K562 (cell line): ENCODE measurements at regions not wholly inside any gene's neighbourhood (a gene's known extent, or its start where the extent isn't known, plus 50 kb on each side); places are given as distances from the start of the nearest gene placed in this dataset.

Source experiments
- ATAC-seq: fragments of 200-7000 bp; cut with Tn5 transposase; 3 replicates; pipeline ENCODE4 v1.9.1; 2020; ENCODE audit warnings: moderate library complexity
- BruUV-seq: library from RNA; stranded (reverse); fragments of 400-500 nt; replicated peaks from 2 replicates; lab custom pipeline; 2021; lab: Mats Ljungman, UMichigan
- CTCF ChIA-PET: fragments of 300-600 bp; formaldehyde crosslinking; extraction: SDS; loops from one replicate; lab custom pipeline; 2021; ENCODE audit warnings: low intra/inter-chr PET ratio; lab: Yijun Ruan, JAX
- POLR2A ChIA-PET: fragments of 300-600, 350-650 bp; sonication (Branson Sonifier 250); formaldehyde crosslinking; extraction: SDS; loops from one replicate; lab custom pipeline; 2021; ENCODE audit warnings: antibody characterized with exemption, inconsistent platforms; lab: Yijun Ruan, JAX
- DNase-seq, 4 experiments: peaks; one replicate each; pipeline versions ENCODE4 v3.0.0 to v3.0.0-alpha.2; 2011 to 2018; ENCODE audit warnings: low spot score in 3 of 4, mixed read lengths in 3 of 4; ENCODE audit errors: extremely low read depth in 1 of 4
- FAIRE-seq: peaks from 2 replicates; lab custom pipeline; 2011; peaks lifted over from hg19 to GRCh38; lab: Jason Lieb, UNC
- H2AFZ ChIP-seq: 2 replicates; pipeline ENCODE4 v1.6.0; 2011; ENCODE audit warnings: low read depth, low read length, control low read depth, inconsistent platforms
- H3K27ac ChIP-seq: fragments of 200-600 bp; 3 replicates; pipeline ENCODE4 v1.8.0; 2011; ENCODE audit warnings: low read depth, mild to moderate bottlenecking, control low read depth, inconsistent platforms, low read length, moderate library complexity, mixed read lengths; ENCODE audit errors: extremely low read depth
- H3K27me3 ChIP-seq, 2 experiments: fragments of 300-600 bp in 1 of 2; 2 replicates in 1 of 2; 3 replicates in 1 of 2; pipeline versions ENCODE4 v1.6.0 to v1.8.0; 2011; ENCODE audit warnings: inconsistent platforms in 2 of 2, low read length in 2 of 2, mild to moderate bottlenecking in 1 of 2, mixed read lengths in 1 of 2, moderate library complexity in 1 of 2; ENCODE audit not compliant: control insufficient read depth in 2 of 2, insufficient read depth in 2 of 2
- H3K36me3 ChIP-seq: fragments of 300-600 bp; 3 replicates; pipeline ENCODE4 v1.8.0; 2011; ENCODE audit warnings: mild to moderate bottlenecking, low read length, inconsistent platforms; ENCODE audit not compliant: control insufficient read depth, insufficient read depth
- H3K4me1 ChIP-seq, 2 experiments: fragments of 200-600 bp in 1 of 2; replicated peaks in 1 of 2; 2 replicates in 1 of 2; 3 replicates in 1 of 2; pipeline versions ENCODE4 v1.5.1 to v1.8.0; 2011; ENCODE audit warnings: inconsistent platforms in 2 of 2, low read length in 2 of 2, mild to moderate bottlenecking in 1 of 2, mixed read lengths in 1 of 2, moderate library complexity in 1 of 2; ENCODE audit not compliant: control insufficient read depth in 2 of 2, insufficient read depth in 2 of 2
- H3K4me2 ChIP-seq: 2 replicates; pipeline ENCODE4 v1.6.1; 2011; ENCODE audit warnings: low read length, control low read depth, inconsistent platforms, mixed read lengths; ENCODE audit not compliant: insufficient read depth
- H3K4me3 ChIP-seq: fragments of 200-600 bp; sonication (generic), shearing (Covaris generic); 2 replicates; pipeline ENCODE4 v1.5.1; 2016; ENCODE audit warnings: control low read depth, inconsistent platforms
- H3K79me2 ChIP-seq: fragments of 200-600 bp; 3 replicates; pipeline ENCODE4 v1.8.0; 2011; ENCODE audit warnings: low read length, inconsistent platforms; ENCODE audit not compliant: control insufficient read depth, insufficient read depth
- H3K9ac ChIP-seq, 2 experiments: 2 replicates each; pipeline versions ENCODE4 v1.6.0 to v1.6.1; 2011; ENCODE audit warnings: low read depth in 2 of 2, low read length in 2 of 2, control low read depth in 1 of 2, inconsistent platforms in 1 of 2, mild to moderate bottlenecking in 1 of 2, mixed read lengths in 1 of 2; ENCODE audit not compliant: insufficient read depth in 1 of 2
- H3K9me1 ChIP-seq: one replicate; pipeline ENCODE4 v1.6.0; 2011; ENCODE audit warnings: inconsistent platforms, mild to moderate bottlenecking, low read length, moderate library complexity; ENCODE audit not compliant: control insufficient read depth, insufficient read depth
- H3K9me3 ChIP-seq: replicated peaks from 2 replicates; pipeline ENCODE4 v1.5.1; 2011; ENCODE audit warnings: low read depth, low read length, inconsistent platforms; ENCODE audit not compliant: control insufficient read depth, insufficient read depth
- H4K20me1 ChIP-seq: replicated peaks from 2 replicates; pipeline ENCODE4 v1.6.1; 2011; ENCODE audit warnings: low read length, inconsistent platforms, mixed read lengths; ENCODE audit not compliant: control insufficient read depth, insufficient read depth
- ARHGAP35 ChIP-seq: fragments of 450-650 bp; IDR thresholded peaks from 2 replicates; pipeline ENCODE4 v1.6.1; 2018; ENCODE audit not compliant: partially characterized antibody
- ARID1B ChIP-seq: fragments of 450-650 bp; IDR thresholded peaks from 2 replicates; pipeline ENCODE4 v1.6.1; 2016; ENCODE audit warnings: antibody characterized with exemption, mild to moderate bottlenecking, inconsistent platforms
- BRCA1 ChIP-seq, 2 experiments: fragments of 450-650 bp in 1 of 2; sonication (generic) in 1 of 2; formaldehyde crosslinking in 1 of 2; IDR thresholded peaks; 2 replicates each; pipeline versions ENCODE4 v1.5.0 to v1.6.1; 2017 to 2020; ENCODE audit warnings: mild to moderate bottlenecking in 1 of 2, missing genetic modification reagents in 1 of 2
- BRF1 ChIP-seq: IDR thresholded peaks from 3 replicates; pipeline ENCODE4 v1.6.1; 2011; ENCODE audit warnings: borderline replicate concordance, mild to moderate bottlenecking; ENCODE audit not compliant: insufficient read length; ENCODE audit errors: extremely low read depth
- DIDO1 ChIP-seq: fragments of 450-650 bp; IDR thresholded peaks from 2 replicates; pipeline ENCODE4 v1.6.1; 2016; ENCODE audit warnings: low read depth, missing biosample characterization, missing genetic modification characterization
- ERF ChIP-seq: fragments of 450-650 bp; formaldehyde crosslinking; IDR thresholded peaks from 2 replicates; pipeline ENCODE4 v1.4.0; 2020; ENCODE audit warnings: mild to moderate bottlenecking, mixed read lengths
- MAZ ChIP-seq, 2 experiments: fragments of 450-650 bp in 1 of 2; sonication (generic) in 1 of 2; formaldehyde crosslinking; IDR thresholded peaks in 1 of 2; conservative IDR thresholded peaks in 1 of 2; 2 replicates each; pipeline versions ENCODE4 v1.4.0 to v1.5.0; 2020; ENCODE audit warnings: mild to moderate bottlenecking in 1 of 2, missing genetic modification reagents in 1 of 2
- MECOM ChIP-seq: fragments of 250-450 bp; sonication (Bioruptor Pico); IDR thresholded peaks from 2 replicates; pipeline ENCODE4 v1.8.0; 2022; ENCODE audit warnings: inconsistent platforms
- PKNOX1 ChIP-seq: fragments of 450-650 bp; IDR thresholded peaks from 2 replicates; pipeline ENCODE4 v1.6.1; 2016
- PML ChIP-seq: IDR thresholded peaks from 2 replicates; pipeline ENCODE4 v1.6.1; 2012; ENCODE audit warnings: low read length, inconsistent platforms
- POLR2AphosphoS5 ChIP-seq: IDR thresholded peaks from 2 replicates; pipeline ENCODE4 v1.6.1; 2011; ENCODE audit warnings: mild to moderate bottlenecking, low read depth, low read length, moderate library complexity; ENCODE audit not compliant: control insufficient read depth, insufficient read depth
- SMAD3 ChIP-seq: fragments of 450-650 bp; formaldehyde crosslinking; conservative IDR thresholded peaks from 2 replicates; pipeline ENCODE4 v1.4.0; 2020; ENCODE audit warnings: mild to moderate bottlenecking
- ZKSCAN1 ChIP-seq: fragments of 150-350 bp; IDR thresholded peaks from 2 replicates; pipeline ENCODE4 v1.6.1; 2016; ENCODE audit warnings: low read depth, low read length
- WGBS: fragments of 100-300 bp; shearing (Covaris generic); methylation state at CpG from one replicate; pipeline ENCODE4 v1.1.6; 2016; ENCODE audit warnings: low coverage, mixed read lengths; ENCODE audit not compliant: insufficient coverage; ENCODE audit errors: missing lambda C conversion rate; 5-methylcytosine and 5-hydroxymethylcytosine counted together
- in situ Hi-C: fragments of 300-500 bp; cut with MboI; formaldehyde crosslinking; loops from 4 replicates; pipeline ENCODE4 v1.15.0; 2018; ENCODE audit warnings: inconsistent platforms, mixed read lengths
- intact Hi-C: fragments of 100-400 bp; cut with micrococcal nuclease; formaldehyde crosslinking; loops from 2 replicates; pipeline ENCODE4 v1.14.2; 2022
- TF ChIP-seq, protein P1 (sequence below): fragments of 450-650 bp; formaldehyde crosslinking; IDR thresholded peaks from 2 replicates; pipeline ENCODE4 v1.4.0; 2020; ENCODE audit warnings: mild to moderate bottlenecking, mixed read lengths

- no peak for TF ChIP-seq BRF1
- no peak for TF ChIP-seq ARHGAP35
- TF ChIP-seq ZKSCAN1 = no peak
- TF ChIP-seq POLR2AphosphoS5 = no peak
- no peak for TF ChIP-seq MECOM (CRISPR knock-in tag)
- TF ChIP-seq SMAD3 (CRISPR knock-in tag) = no peak
- no peak for TF ChIP-seq MAZ (CRISPR knock-in tag; conservative IDR thresholded peaks at IDR 0.05 in 1 of 2, IDR thresholded peaks at IDR 0.05 in 1 of 2)
- TF ChIP-seq PML = no peak
These were observed 1021.5 kb upstream of the AGA start (continued) for GRCh38 chr4:178463747-178464146.

- BruUV-seq = no TSS peak
- H3K27ac ChIP-seq = no peak overlapping the region
- 2% methylated on average over 4 of the region's 4 CpGs for WGBS
- no peaks in the 10 kb centered on the region for H4K20me1 ChIP-seq
- H3K4me3 ChIP-seq = no peak overlapping the region
- ChIA-PET POLR2A (no interaction called here), CTCF (no interaction called here)
- FAIRE-seq (no peak), DNase-seq (no peak), ATAC-seq (no peak)
- H3K4me1 ChIP-seq = no peaks in the 10 kb centered on the region
- no peak overlapping the region for H3K9ac ChIP-seq
- TF ChIP-seq ERF (CRISPR knock-in tag) = no peak
- no peak for TF ChIP-seq BRCA1 (IDR thresholded peaks at IDR 0.05)
- TF ChIP-seq BRCA1 (CRISPR knock-in tag; IDR thresholded peaks at IDR 0.05) = no peak
- TF ChIP-seq PKNOX1 = no peak
- no peak for TF ChIP-seq ARID1B
- TF ChIP-seq, protein P1, sequence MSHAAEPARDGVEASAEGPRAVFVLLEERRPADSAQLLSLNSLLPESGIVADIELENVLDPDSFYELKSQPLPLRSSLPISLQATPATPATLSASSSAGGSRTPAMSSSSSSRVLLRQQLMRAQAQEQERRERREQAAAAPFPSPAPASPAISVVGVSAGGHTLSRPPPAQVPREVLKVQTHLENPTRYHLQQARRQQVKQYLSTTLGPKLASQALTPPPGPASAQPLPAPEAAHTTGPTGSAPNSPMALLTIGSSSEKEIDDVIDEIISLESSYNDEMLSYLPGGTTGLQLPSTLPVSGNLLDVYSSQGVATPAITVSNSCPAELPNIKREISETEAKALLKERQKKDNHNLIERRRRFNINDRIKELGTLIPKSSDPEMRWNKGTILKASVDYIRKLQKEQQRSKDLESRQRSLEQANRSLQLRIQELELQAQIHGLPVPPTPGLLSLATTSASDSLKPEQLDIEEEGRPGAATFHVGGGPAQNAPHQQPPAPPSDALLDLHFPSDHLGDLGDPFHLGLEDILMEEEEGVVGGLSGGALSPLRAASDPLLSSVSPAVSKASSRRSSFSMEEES (CRISPR knock-in tag) = no peak
- no peak for TF ChIP-seq DIDO1 (tag)
- H3K9me3 ChIP-seq = no peaks in the 10 kb centered on the region
- in situ Hi-C loops (no loop called here), intact Hi-C loops (no loop called here)
- no peaks in the 10 kb centered on the region for H3K36me3 ChIP-seq
- H3K27me3 ChIP-seq = no peaks in the 10 kb centered on the region
- no peaks in the 10 kb centered on the region for H3K9me1 ChIP-seq
- no peak overlapping the region for H3K4me2 ChIP-seq
- H3K79me2 ChIP-seq = no peaks in the 10 kb centered on the region
- no peak overlapping the region for H2AFZ ChIP-seq
These were observed 1029.0 kb upstream of the AGA start for GRCh38 chr4:178470996-178471784.
